ACHN (cell line): ENCODE measurements at regions not wholly inside any gene's neighbourhood (a gene's known extent, or its start where the extent isn't known, plus 50 kb on each side); places are given as distances from the start of the nearest gene placed in this dataset.
A peak's percentile ranks its signal among the peaks of the same experiment; 100 is the strongest.

Experiments
- DNase-seq: peaks from one replicate; pipeline ENCODE4 v3.0.0-alpha.2; 2015
- in situ Hi-C: cut with HindIII; loops from 2 replicates; pipeline ENCODE4 v1.10.0; 2017; ENCODE audit warnings: low sequenced_read_pairs, low pct_ligation_motif_present, low pct_unique_long_range_greater_than_20kb

DNA sequence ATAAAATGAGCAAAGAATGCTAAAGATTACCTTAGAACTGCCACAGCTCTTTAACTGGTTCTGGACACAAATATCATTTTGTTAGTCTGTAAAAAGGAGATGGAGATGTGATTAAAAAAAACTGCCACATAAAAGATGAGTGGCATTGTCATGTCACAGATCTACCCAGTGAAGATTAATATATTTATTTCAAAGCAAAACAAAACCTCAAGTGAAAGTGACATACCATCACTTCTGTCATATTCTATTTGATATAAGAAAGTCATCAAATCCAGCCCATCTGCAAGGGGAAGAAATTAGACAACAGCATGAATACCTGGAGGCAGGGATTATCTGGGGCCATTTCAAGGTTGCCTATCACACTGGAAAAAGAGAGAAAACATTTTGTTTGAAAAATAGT lies 417.6 kb upstream of the LRRTM4 start:
- in situ Hi-C loops, result no loop called here
- no peak for DNase-seq

DNA sequence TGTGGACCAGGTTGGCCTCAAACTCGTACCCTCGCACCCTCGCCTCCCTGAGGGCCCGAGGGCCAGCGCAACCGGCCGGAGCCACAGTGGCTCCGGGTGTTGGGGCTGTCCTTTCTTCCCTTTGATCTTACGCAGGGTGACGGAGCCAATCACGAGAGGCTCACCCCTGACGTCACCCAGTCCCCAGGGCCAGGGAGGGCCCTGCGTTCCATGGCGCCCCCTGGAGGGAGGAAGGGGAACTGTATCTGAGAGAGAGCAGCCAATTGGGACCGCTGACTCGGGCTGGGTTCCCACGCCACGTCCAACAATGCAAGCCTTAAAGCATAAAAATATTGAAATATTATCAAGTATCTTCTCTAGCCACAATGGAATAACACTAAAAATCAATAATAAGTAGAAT lies 432.8 kb upstream of the LRRTM4 start:
- in situ Hi-C loops, result no loop called here
- no peak for DNase-seq

GRCh38 chr2:77962943-77963342 lies 440.8 kb upstream of the LRRTM4 start:
- in situ Hi-C loops, result no loop called here
- no peak for DNase-seq

DNA sequence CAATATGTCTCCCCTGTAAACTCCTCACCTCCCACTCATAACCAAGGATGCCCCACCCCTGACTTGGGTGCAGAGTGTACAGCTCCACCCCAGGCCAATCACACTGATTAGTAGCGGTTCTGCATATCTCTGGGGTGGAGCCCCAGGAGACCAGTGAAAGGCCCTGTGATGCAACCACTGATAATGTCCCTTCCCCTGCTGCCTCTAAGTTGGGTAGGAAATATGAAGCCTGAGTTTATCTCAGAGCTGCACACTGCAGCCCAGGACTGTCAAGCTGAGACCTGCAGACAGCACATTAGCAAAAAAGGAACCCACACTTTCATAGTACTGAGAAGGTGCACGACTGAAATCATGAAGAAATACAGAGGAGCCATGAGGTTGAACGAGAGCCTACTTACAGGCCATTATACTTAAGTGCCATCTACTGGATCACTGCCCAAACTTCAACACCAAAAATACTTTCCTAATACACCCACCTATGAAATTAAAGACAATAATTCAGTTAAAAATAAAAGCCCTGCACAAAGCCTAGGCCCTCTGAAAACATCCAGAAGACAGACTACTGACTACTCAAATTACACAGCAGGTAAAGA lies 455.4 kb upstream of the LRRTM4 start:
- DNase-seq, result peak; percentile 13
- in situ Hi-C loops, result no loop called here

GRCh38 chr2:77995161-77995560 lies 473.0 kb upstream of the LRRTM4 start:
- no peak for DNase-seq
- in situ Hi-C loops, result no loop called here

GRCh38 chr2:77999376-77999775 lies 477.2 kb upstream of the LRRTM4 start:
- in situ Hi-C loops, result no loop called here
- DNase-seq, result no peak

DNA sequence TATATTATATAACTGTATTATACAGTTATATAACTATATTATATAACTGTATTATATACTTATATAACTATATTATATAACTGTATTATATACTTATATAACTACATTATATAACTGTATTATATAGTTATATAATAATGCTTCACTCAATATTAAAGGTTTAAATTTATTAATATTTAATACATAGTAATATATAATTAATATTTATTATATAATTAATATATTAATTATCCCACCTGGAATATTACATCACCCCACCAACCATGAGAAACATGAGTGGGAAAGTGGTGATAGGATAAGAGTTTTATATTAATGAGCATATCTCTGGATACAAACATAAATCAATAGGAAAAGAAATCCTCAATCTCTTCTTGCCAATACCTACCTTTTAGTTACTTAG lies 487.1 kb upstream of the LRRTM4 start:
- no peak for DNase-seq
- in situ Hi-C loops, result no loop called here

DNA sequence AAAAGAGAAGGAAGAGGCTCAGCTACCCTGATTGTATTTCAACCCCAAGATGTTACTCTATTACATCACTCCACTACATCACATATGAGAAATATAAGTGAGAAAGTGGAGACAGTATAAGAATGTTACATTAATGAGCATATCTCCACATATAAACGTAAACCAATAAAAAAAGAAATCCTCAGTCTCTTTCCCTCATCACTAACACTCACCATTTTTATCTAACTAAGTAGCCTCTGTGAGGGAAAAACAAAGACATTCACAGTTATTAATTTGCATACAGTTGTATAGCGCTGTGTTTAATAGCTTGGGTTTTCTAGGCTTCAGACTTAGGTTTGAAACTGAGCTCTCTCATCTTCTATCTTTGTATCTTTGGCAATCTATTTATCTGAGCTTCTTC lies 489.1 kb upstream of the LRRTM4 start:
- DNase-seq, result no peak
- in situ Hi-C loops, result no loop called here

- DNase-seq, result no peak
- in situ Hi-C loops, result no loop called here
These were observed 498.3 kb upstream of the LRRTM4 start for GRCh38 chr2:78020491-78020890.

GRCh38 chr2:78023356-78023755 lies 501.2 kb upstream of the LRRTM4 start:
- DNase-seq, result no peak
- in situ Hi-C loops, result no loop called here

- in situ Hi-C loops, result no loop called here
- DNase-seq, result peak; percentile 60
These were observed 502.8 kb upstream of the LRRTM4 start for GRCh38 chr2:78024996-78025395.

GRCh38 chr2:78029392-78029995 lies 507.3 kb upstream of the LRRTM4 start:
- DNase-seq, result no peak
- in situ Hi-C loops, result no loop called here

DNA sequence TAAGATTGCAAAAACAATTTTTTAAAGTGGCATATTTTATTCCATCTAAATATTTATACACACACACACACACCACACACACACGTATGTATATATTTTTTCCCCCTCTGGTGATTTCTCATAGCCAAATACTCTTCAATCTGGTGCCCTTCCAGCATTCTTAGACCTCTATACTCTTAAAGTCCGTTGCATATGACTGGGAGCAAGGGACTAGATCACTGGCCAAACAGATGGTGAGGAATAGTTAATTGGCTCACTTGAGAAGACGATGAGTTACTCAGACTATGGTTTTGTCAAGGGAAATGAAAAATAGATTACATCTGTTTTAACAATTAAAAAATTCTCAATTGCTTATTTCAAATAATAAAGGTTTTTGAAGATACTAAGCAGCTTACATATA lies 512.5 kb upstream of the LRRTM4 start:
- in situ Hi-C loops, result no loop called here
- no peak for DNase-seq

- no peak for DNase-seq
- in situ Hi-C loops, result no loop called here
These were observed 513.6 kb upstream of the LRRTM4 start for GRCh38 chr2:78035804-78036203.

- no peak for DNase-seq
- in situ Hi-C loops, result no loop called here
These were observed 529.3 kb upstream of the LRRTM4 start for GRCh38 chr2:78051480-78051879.

DNA sequence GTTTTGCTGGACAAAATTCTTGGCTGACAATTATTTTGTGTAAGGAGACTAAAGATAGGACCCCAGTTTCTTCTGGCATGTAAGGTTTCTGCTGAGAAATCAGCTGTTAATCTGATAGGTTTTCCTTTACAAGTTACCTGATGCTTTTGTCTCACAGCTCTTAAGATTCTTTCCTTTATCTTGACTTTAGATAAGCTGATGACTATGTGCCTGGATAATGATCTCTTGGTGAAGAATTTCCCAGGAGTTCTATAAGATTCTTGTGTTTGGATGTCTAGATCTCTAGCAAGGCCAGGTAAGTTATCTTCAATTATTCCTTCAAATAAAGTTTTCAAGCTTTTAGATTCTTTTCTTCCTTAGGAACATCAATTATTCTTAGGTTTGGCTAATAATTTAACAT lies 534.8 kb upstream of the LRRTM4 start:
- DNase-seq, result no peak
- in situ Hi-C loops, result no loop called here

DNA sequence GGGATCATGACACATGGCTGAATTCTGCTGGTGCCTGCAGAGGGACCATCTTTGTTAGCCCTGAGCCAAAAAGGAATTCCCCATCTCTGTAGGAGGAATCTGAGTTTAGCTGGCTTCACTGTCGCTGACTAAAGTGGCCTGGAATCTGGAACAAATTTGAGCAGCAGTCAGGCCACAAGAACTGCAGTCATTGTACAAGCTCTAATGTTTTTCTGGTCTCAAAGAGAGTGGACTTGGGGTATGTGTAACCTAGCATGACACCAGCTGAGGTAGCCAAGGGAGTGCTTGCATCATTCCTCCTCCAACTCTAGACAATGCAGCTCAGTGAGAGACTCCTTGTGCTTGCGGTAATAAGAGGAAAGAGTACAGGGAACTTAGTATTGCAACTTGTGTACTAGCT lies 539.1 kb upstream of the LRRTM4 start:
- in situ Hi-C loops, result no loop called here
- DNase-seq, result no peak

DNA sequence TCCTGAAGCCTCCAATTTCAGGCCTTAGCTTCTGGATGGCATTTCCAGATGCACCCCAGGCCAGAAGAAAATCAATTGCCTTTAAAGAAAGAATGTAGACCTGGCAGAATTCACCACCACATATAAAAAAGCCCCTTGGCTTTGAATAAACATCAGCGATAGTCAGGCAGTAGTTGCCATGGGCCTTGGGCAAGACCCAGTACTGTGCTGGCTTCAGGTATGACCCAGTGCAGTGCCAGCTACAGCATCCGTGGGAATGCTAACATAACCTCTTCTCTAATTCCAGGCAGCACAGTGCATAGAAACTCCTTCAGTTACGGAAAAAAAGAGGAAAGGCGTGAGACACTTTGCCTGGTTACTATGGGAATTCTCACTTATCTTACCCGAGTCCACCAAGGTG lies 539.6 kb upstream of the LRRTM4 start:
- in situ Hi-C loops, result no loop called here
- no peak for DNase-seq

- in situ Hi-C loops, result no loop called here
These were observed 541.3 kb upstream of the LRRTM4 start for GRCh38 chr2:78063246-78064020.

DNA sequence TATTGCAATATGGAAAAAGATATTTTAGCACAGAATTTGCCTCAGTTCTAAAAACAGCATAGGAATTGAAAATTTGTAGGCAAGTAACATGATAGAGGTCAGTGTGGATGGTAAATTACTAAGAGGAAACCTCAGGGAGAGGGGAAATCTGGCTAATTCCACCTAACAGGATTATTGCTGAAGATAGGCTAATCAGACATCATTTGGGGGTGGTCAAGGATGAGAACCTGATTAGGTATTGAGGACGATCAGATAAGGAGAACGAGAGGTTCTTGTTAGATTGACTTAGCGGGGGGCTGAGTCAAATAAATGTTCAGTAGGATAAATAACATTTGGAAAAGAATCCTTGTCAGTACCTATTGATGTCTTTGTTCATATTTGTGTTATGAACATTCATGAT lies 543.2 kb upstream of the LRRTM4 start:
- DNase-seq, result no peak
- in situ Hi-C loops, result no loop called here

More at GRCh38 chr2:78063246-78064020, 541.3 kb upstream of the LRRTM4 start:
- DNase-seq, result no peak
